ENCODE measurements at regions not wholly inside any gene's neighbourhood (a gene's known extent, or its start where the extent isn't known, plus 50 kb on each side); places are given as distances from the start of the nearest gene placed in this dataset.

DNA sequence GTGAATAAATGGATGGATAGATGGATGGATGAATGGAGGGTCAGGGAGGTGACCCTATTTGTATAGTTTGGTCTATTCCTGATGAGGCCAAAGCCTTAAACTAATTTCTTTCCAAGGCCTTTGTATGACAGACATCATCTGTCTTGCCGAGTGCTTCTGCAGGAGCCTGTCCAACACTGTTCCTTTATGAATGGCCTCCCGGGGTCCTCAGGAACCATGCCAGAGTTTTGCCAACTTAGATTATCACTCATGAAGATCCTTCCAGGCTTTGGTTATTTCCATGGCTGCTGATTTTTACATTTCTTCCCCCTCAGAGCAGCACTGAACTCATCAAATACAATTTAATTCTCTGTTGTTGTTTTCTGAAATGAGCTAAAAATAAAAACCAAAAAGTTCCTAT, 133.0 kb upstream of the SOX2 start:
- no peak for TF ChIP-seq CTCF (IDR thresholded peaks at IDR 0.05; ENCODE audit: low read depth, low read length)
- DNase-seq (ENCODE audit: extremely low read depth, low read depth) = no peak

GRCh38 chr3:181572432-181572831, 139.3 kb upstream of the SOX2 start:
- no peak for DNase-seq (ENCODE audit: extremely low read depth, low read depth)

DNA sequence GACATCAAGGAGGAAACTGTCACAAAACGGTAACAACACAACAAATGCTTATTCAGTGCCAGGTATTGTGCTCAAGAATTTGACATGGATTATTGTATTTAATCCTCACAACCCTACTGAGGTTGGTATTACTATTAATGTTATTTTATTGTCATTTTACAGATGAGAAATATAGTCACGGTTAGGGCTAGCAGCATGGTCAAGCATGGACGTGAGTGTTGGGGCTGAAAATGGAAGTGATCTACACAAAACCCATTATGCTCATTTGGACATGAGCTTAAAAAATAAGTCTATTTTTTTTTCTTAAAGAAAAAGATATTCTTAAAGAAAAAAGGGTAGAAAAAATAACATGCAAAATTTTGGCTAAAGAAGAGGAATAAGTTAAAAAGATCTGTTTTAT, 141.3 kb upstream of the SOX2 start:
- TF ChIP-seq CTCF (IDR thresholded peaks at IDR 0.05; ENCODE audit: low read depth, low read length) = no peak

More at GRCh38 chr3:181572432-181572831, 139.3 kb upstream of the SOX2 start:
- TF ChIP-seq CTCF (IDR thresholded peaks at IDR 0.05; ENCODE audit: low read depth, low read length) = no peak

GRCh38 chr3:181569356-181569940, 142.3 kb upstream of the SOX2 start:
- no peak for DNase-seq (ENCODE audit: extremely low read depth, low read depth)
- TF ChIP-seq CTCF (IDR thresholded peaks at IDR 0.05; ENCODE audit: low read depth, low read length) = no peak

More for the DNA sequence above, 141.3 kb upstream of the SOX2 start:
- no peak for DNase-seq (ENCODE audit: extremely low read depth, low read depth)

- DNase-seq (ENCODE audit: extremely low read depth, low read depth) = no peak
- TF ChIP-seq CTCF (IDR thresholded peaks at IDR 0.05; ENCODE audit: low read depth, low read length) = no peak
Measured at GRCh38 chr3:181568693-181569092, 143.0 kb upstream of the SOX2 start.

DNA sequence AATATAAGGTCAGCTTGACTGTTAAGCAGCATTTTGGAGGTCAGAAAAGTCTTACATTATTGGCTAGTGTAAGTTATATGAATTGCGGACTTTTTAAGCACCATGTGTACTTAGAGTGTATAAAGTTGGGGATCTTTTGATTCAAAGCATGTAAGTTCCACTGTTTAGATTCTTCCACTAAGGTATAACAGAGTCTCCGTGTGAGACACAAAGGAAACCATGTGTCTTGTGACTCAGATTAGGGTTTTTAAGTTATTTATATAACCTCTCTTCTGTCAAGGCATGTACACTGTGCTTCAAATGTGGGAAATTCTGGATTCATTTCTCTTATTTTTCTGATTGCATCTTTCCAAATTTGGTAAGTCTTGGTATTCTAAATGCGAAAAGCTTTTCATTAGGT, 143.5 kb upstream of the SOX2 start:
- no peak for DNase-seq (ENCODE audit: extremely low read depth, low read depth)
- no peak for TF ChIP-seq CTCF (IDR thresholded peaks at IDR 0.05; ENCODE audit: low read depth, low read length)

DNA sequence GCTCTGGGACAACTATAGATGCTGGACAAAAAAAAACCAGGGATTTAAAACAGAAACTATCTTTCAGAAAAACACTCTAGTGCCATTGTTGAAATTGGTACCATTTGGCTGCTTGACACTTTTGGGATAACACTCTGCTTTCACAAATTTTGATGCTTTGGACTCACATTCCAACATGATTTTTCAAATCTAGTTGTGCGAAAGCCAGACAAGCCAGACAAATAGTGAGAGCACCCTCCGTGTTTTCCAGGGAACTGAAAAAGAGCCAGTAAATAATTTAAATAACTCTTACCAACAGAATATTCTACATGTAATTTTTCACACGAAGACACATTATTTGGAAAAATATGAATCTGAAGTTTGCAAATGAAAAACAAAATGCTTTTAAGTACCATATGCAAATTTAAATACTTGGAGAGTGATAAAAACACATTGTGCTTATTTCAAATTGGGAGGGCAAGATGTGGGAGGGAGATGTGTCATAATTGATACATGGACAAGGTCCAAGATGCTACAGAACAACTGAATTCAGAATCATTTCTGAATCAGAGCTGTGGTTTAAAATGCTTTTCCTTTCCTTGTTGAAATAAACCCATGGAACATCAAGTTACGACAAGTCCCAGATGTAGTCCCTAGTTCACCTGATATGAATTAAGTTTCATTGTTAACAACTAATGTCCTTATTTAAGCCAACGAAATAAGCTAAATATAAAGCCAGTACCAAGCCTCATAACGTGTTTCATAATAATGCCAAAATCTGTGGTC, 144.2 kb upstream of the SOX2 start:
- DNase-seq (ENCODE audit: extremely low read depth, low read depth) = no peak
- TF ChIP-seq CTCF (IDR thresholded peaks at IDR 0.05; ENCODE audit: low read depth, low read length) = no peak
